HG03175 (cell line): ENCODE measurements at regions not wholly inside any gene's neighbourhood (a gene's known extent, or its start where the extent isn't known, plus 50 kb on each side); places are given as distances from the start of the nearest gene placed in this dataset.

Experiments
- ATAC-seq: cut with Tn5 transposase; IDR thresholded peaks from one replicate; pipeline ENCODE4 v1.9.1; 2021; ENCODE audit warnings: mild to moderate bottlenecking, moderate library complexity; ENCODE audit not compliant: unreplicated experiment

DNA sequence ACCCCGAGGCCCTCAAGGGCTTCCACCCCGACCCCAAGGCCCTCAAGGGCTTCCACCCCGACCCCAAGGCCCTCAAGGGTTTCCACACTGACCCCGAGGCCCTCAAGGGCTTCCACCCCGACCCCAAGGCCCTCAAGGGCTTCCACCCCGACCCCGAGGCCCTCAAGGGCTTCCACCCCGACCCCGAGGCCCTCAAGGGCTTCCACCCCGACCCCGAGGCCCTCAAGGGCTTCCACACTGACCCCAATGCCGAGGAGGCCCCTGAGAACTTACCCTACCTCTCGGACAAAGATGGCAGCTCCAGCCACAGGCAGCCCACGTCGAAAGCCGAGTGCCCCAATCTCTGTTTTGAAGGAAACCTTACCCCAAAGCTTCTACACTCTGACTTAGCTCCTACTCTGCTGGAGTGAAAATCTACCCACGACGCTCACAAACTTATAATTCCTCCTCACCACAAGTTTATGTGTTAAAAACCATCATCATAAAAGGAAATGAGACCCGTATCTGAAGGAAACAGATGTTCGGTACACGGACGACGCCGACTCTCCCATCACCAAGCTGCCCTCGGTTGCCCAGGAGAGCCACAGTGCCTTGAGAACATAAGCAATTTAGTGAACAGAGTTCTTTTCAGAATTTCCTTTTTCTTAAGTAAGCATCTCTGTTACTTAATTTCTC, 61.2 kb upstream of the RPH3AL start:
- no peak for ATAC-seq

DNA sequence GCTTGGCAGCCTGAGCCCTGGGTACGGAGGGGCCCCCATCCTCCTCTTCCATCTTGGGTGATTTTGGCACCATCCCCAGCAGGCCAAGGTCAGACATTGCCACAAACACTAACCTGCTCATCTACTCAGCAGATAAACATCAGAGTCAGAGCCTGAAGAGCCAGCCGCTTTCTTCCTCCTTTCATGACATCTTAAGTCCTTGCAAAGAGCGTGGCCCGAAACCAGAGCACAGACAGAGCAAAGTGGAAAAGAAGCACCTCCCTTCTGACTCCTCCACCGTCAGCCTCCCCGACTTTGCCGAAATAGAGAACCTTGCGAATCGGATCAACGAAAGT, 60.4 kb upstream of the RPH3AL start:
- no peak for ATAC-seq

DNA sequence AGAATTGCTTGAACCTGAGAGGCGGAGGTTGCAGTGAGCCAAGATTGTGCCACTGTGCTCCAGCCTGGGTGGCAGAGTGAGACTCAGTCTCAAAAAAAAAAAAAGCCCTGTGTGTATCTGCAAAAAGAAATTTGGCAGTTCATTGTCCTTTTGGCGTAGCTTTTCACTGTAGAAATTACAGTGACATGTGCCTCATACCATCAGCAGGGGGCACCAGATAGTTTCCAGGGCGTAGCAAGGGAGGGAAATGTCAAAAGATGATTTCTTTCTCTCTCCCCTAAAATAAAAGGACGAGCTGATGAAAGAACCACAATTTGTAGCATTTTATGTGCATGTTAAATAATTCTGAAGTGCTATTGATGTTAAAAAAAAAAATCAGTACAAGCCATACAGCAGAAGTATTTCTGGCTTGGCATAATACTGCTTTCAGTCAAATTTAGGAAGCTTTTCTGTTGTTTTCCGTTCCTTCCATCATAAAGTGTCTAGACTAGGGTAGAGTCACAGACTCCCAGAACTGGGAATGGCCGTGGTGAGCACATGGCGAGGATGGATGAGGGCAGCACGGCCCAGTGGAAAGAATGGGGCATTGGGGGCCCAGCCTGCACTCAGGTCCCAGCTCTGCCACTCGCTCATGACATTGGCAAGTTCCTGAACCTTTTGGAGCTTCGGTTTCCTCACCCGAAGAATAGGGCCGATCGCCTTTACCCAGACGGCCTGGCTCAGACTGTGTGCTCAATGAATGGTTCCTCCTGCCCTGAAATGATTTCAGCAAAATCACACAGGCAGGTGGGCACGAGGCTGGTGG, 59.8 kb upstream of the RPH3AL start:
- ATAC-seq, result no peak

DNA sequence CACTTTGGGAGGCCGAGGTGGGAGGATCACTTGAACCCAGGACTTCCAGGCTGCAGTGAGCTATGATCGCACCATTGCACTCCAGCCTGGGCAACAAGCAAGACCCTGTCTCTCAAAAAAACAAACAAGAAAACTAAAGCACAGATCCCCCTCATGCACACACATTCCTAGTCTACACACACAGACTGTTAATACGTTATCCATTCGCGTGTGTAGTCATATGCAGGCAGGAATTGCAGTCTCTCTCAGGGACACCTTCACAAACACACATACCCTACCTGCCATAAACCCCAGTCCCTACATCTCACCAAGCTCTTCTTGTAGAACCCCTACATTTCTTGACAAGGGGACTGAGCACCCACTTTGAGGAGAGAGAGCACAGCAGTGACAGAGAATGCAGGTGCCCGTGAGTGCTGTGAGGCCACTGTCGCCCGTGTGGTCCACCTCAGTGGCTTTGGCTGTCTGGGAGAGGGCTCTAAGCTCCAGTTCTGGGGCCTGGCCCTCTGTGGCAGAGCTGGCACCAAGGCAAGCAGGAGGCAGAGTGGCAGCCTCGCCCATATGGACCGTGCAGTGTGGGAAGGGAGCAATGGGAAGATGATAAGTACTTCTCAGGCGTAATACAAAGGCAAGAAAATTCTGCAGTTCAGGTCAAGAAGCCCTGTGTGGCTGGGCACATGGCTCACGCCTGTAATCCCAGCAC, 59.0 kb upstream of the RPH3AL start:
- no peak for ATAC-seq

DNA sequence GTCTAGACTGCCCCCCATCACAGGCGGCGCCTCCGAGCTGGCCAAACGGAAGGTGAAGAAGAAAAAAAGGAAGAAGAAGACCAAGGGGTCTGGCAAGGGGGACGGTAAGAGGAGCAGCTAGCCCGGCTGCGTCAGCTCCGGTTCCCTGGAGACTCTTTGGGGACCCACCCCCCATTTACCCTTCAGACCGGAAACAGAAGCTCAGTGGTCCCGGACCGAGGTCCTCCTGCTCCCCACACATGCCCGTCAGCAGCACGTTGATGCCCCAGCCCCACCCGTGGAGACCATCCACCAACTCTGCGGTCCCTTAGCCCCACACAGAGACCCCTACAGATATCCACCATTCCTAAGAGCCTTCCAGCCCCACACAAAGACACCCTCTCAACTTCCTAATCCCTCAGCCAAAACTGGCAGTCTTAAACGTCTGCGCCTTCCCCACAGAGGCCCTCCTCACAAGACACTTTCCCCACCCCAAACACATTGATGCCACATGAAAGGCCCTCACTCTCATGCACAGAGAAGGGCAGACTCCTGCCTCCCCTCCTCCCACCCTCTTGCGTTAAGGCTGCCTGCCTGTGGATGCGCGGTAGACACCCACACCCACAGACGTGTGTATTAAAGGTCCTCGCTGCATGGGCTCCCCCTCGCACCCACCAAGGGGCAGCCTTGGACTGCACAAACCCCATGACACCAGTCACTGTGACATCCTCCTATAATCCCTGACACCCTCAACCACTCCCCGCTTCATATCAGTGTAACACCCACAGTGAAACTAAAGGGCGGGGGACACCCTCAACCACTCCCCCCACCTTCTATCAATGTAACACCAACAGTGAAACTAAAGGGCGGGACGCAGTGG, 58.2 kb upstream of the RPH3AL start:
- peak; percentile 3 for ATAC-seq

DNA sequence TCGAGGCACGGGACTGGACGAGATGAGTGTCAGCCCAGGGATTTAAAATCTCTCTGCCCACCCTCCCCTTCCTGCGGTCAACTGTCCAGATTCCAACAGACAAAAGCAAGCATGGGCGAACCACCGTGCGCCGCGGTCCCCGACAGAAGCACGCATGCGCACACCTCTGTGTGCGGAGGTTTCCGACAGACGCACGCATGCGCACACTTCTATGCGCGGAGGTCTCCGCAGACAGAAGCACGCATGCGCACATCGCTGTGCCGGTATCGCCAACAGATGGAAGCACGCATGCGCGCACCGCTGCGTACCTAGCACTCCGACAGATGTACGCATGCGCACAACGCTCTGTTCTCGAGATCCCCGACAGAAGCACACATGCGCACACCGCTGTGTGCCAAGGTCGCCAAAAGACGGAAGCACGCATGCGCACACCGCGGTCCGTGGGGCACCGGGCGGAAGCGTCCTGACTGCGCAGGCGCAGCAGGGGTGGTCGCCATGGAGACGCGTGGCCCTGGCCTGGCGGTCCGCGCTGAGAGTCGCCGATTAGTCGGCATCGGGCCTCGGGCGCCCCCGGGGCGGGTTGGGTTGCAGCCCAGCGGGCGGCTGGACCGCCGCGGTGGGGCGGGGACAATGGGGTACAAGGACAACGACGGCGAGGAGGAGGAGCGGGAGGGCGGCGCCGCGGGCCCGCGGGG, 57.4 kb upstream of the RPH3AL start:
- ATAC-seq, result peak; percentile 87

DNA sequence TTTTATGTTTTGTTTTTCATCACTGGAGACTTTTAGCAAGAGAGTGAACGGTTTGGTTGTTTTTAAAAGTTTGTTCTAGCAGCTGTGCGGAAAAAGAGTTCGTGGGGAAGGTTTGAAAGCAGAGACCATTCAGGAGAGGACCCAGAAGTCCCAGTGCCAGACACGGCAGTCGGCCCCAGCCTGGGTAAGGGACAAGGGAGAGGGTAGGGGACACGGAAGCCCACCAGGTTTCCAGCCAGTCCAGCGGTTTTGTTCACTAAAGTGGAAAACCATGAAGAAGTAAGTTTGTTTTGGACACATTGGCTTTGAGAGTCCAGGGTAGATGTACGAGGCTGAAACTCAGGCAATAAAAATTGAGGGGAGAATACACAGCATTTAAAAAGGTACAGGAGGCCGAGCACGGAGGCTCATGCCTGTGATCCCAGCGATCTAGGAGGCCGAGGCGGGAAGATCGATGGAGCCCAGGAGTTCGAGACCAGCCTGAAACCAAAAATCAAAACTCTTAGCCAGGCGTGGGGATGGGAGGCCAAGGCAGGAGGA, 56.8 kb upstream of the RPH3AL start:
- no peak for ATAC-seq

DNA sequence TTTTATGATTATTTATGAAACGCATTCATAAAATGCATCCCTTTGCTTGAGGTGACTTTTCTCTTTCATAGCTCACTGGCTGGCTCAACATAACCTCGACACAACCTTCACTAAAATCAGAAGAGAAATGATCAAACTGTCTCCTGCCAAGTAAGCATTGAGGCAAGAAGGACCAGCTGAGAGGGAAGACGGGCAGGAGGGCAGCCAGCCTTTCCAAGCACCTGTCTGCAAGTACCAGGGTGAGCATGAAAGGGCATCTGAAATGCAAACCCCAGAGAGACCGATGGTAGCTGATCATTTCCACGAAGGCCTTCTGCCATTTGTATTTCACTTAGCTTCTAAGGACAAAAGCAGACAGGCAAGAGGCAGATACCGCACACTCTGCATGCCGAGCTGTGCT, 52.1 kb upstream of the RPH3AL start:
- ATAC-seq, result no peak
